Heart left ventricle (tissue), 16 donors: ENCODE measurements at regions not wholly inside any gene's neighbourhood (a gene's known extent, or its start where the extent isn't known, plus 50 kb on each side); places are given as distances from the start of the nearest gene placed in this dataset.

Experiments used
- ATAC-seq, 4 donors: fragments of 200-7000 bp; cut with Tn5 transposase; one replicate each; pipeline ENCODE4 v1.9.1; 2020 to 2022; ENCODE audit warnings: moderate library complexity in 4 of 4, mild to moderate bottlenecking in 3 of 4, moderate number of reproducible peaks in 1 of 4
- DNase-seq, 5 donors: peaks; one replicate each; pipeline ENCODE4 v3.0.0-alpha.2; 2020
- H3K27ac ChIP-seq, 12 donors: fragments of 200-600 bp; sonication (generic) in 4 of 12; one replicate each; pipeline versions ENCODE4 v1.5.0 to v1.8.0; 2016 to 2022; ENCODE audit warnings: mild to moderate bottlenecking in 2 of 12
- H3K27me3 ChIP-seq, 9 donors: fragments of 200-600 bp; sonication (generic) in 2 of 9; one replicate each; pipeline versions ENCODE4 v1.5.1 to v1.8.0; 2016 to 2022; ENCODE audit warnings: mild to moderate bottlenecking in 3 of 9
- H3K36me3 ChIP-seq, 9 donors: fragments of 200-600 bp; sonication (generic) in 2 of 9; one replicate each; pipeline versions ENCODE4 v1.5.0 to v1.8.0; 2018 to 2022; ENCODE audit warnings: mild to moderate bottlenecking in 2 of 9
- H3K4me1 ChIP-seq, 12 donors: fragments of 200-600 bp; sonication (generic) in 4 of 12; one replicate each; pipeline versions ENCODE4 v1.5.0 to v1.8.0; 2016 to 2022; ENCODE audit warnings: mild to moderate bottlenecking in 3 of 12
- H3K4me3 ChIP-seq, 12 donors: fragments of 200-600 bp; sonication (generic) in 4 of 12; one replicate each; pipeline versions ENCODE4 v1.5.0 to v1.8.0; 2017 to 2022; ENCODE audit warnings: mild to moderate bottlenecking in 9 of 12, moderate library complexity in 4 of 12
- H3K9me3 ChIP-seq, 12 donors: fragments of 200-600 bp; sonication (generic) in 4 of 12; one replicate each; pipeline versions ENCODE4 v1.5.0 to v1.8.0; 2016 to 2022; ENCODE audit warnings: mild to moderate bottlenecking in 1 of 12
- POLR2A ChIP-seq, 2 donors: fragments of 450-650 bp; IDR thresholded peaks; one replicate each; pipeline ENCODE4 v1.6.1; 2017; ENCODE audit warnings: antibody characterized with exemption in 2 of 2, mild to moderate bottlenecking in 2 of 2, moderate library complexity in 2 of 2
- WGBS, 4 donors: extraction: QIAGEN DNeasy Blood & Tissue Kit in 2 of 4; methylation state at CpG; one replicate each; pipeline versions ENCODE4 v1.1.5 to v1.1.7; 2013 to 2018; 5-methylcytosine and 5-hydroxymethylcytosine counted together
- intact Hi-C, 10 donors: fragments of 100-400 bp; cut with DNase I; formaldehyde crosslinking; loops; one replicate each; pipeline versions ENCODE4 v1.11.1 to v1.14.2; 2022
- TF ChIP-seq, protein P1 (sequence below), 12 donors: fragments of 200-600 bp; sonication (generic) in 4 of 12; IDR thresholded peaks; one replicate each; pipeline versions ENCODE4 v1.5.0 to v1.8.0; 2018 to 2022; ENCODE audit warnings: antibody characterized with exemption in 12 of 12, mild to moderate bottlenecking in 5 of 12
- donor health status: ischemic (EF 13 %, LVEDD 7.1; RV severe dilation, severe dysfunction).
- donor health status: healthy with polysubstance abuse.
- donor health status: DM: no; HTN: yes; CAD: no.
- donor health status: DM: no; HTN: no; CAD: no.
- donor health status: ischemic (EF 25% LVEDD 6.9; RV normal size, moderate dysfunction).
- donor health status: ischemic (EF 25% LVEDD 5.7; RV mildly dilated, moderate dysfunction).
- donor health status: healthy.
- donor health status: DM: yes; HTN: yes; CAD: no.
- donor health status: ischemic (EF 35%, LVEDD 5.7; RV mildly dilated, moderate dysfunction).
- donor health status: nonischemic (EF 11% LVEDD 7.7; RV severe dilation, severe dysfunction).
- donor health status: DM: yes; HTN: yes; CAD: no.
- donor health status: PGD.
- donor health status: ischemic (EF 29% LVEDD 5.4; RV normal size, mild dysfunction).
- donor health status: nonischemic (EF 23%, LVEDD 6.1; RV moderate dilation, normal function).

DNA sequence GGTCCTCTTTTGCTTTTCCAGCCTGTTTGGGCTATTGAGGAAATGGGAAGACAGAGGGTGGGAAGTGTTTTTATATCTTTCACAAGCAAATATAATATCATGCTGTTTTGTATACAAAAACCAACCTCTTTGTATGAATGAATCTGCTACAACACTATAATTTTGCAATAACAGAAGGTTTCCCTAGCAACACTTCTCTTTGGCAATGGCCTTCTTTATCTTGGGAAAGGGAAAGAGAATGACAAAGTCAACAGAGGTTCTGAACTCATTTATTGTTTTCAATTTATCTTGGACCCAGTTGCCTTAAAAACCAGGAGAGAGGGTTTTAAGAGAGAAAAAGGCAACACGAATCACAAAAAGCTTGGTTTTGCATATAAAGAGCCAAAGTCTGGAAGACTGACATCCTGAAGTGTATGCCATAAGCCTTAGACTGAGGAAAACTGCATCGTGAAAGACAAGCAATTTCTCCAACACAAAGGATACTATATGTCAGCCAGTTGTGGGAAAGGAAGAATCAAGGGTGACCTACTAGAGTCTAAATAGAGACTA is 121.8 kb upstream of the FAM241A start:
- H3K36me3 ChIP-seq: no peaks in the 10 kb centered on the region
- no peak overlapping the region for H3K4me3 ChIP-seq
- no peaks in the 10 kb centered on the region for H3K9me3 ChIP-seq
- no peak overlapping the region for H3K27ac ChIP-seq
- no peaks in the 10 kb centered on the region for H3K4me1 ChIP-seq
- WGBS, 4 donors: 56 to 70% (median 65%) methylated on average over 2 of the region's 2 CpGs
- intact Hi-C loops: loop anchor here in 2 of 10 donors (10.0 kb wide), 2 partner anchors 389 to 1499 kb away; no protein-coding TSS in a partner anchor
- no peak for TF ChIP-seq POLR2A (IDR thresholded peaks at IDR 0.05)
- TF ChIP-seq, protein P1, sequence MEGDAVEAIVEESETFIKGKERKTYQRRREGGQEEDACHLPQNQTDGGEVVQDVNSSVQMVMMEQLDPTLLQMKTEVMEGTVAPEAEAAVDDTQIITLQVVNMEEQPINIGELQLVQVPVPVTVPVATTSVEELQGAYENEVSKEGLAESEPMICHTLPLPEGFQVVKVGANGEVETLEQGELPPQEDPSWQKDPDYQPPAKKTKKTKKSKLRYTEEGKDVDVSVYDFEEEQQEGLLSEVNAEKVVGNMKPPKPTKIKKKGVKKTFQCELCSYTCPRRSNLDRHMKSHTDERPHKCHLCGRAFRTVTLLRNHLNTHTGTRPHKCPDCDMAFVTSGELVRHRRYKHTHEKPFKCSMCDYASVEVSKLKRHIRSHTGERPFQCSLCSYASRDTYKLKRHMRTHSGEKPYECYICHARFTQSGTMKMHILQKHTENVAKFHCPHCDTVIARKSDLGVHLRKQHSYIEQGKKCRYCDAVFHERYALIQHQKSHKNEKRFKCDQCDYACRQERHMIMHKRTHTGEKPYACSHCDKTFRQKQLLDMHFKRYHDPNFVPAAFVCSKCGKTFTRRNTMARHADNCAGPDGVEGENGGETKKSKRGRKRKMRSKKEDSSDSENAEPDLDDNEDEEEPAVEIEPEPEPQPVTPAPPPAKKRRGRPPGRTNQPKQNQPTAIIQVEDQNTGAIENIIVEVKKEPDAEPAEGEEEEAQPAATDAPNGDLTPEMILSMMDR (IDR thresholded peaks at IDR 0.05): no peak
- peaks cover 0 to 7% (median 0%) of the 10 kb centered on the region in 9 donors for H3K27me3 ChIP-seq
- no peak for DNase-seq
- ATAC-seq: no peak

DNA sequence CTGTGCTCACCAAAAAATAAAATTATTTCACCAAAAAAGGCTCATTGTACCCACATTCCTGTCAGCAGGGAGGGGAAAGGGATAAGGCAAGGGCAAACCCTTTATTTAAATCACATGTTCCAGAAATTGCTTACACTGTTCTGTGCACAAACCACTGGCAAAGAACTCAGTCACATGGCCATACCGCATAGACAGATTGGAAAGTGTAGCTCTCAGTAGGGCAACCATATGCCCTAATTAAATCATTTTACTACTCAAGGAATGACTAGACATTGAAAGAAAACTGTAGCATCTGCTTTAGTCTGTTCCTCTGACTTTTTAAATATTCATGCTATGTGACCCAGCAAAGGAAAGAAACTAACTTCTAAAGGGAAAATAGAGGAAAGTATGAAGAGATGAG is 119.2 kb upstream of the FAM241A start:
- H3K27me3 ChIP-seq: peaks cover 0 to 23% (median 2%) of the 10 kb centered on the region in 9 donors
- intact Hi-C loops: loop anchor here in 2 of 10 donors (5.0 to 10.0 kb wide), 3 partner anchors 374 to 1501 kb away; no protein-coding TSS in a partner anchor
- ATAC-seq (no peak), DNase-seq (no peak)
- no peak overlapping the region for H3K4me3 ChIP-seq
- no peak overlapping the region for H3K27ac ChIP-seq
- 85 to 94% (median 91%) methylated on average over 1 of the region's 1 CpG for WGBS, 4 donors
- no peaks in the 10 kb centered on the region for H3K9me3 ChIP-seq
- no peaks in the 10 kb centered on the region for H3K4me1 ChIP-seq
- H3K36me3 ChIP-seq: no peaks in the 10 kb centered on the region
- no peak for TF ChIP-seq POLR2A (IDR thresholded peaks at IDR 0.05)
- TF ChIP-seq, protein P1 (IDR thresholded peaks at IDR 0.05): no peak

DNA sequence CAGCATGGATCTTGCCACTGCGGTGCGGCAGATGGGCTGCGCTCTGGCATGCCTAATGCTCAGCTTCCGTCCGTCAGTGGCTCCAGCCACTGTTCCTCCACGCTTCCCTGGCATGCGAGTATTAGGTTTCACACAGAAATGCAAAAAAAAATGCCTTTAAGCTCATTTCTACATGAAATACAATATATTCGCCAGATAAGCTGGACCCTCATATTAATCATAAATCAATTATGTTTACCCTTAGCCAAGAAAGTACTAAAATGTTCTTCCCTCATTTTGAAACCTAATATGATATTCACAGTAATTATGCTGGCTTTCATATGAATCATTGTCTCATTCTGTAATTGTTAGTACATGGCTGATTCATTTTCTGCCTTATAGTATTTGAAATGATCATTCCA is 115.5 kb upstream of the FAM241A start:
- Histone ChIP-seq H3K4me3 (no peak overlapping the region), H3K9me3 (no peaks in the 10 kb centered on the region), H3K4me1 (no peaks in the 10 kb centered on the region), H3K27ac (no peak overlapping the region), H3K27me3 (peaks cover 0 to 50% (median 2%) of the 10 kb centered on the region in 9 donors), H3K36me3 (no peaks in the 10 kb centered on the region)
- ATAC-seq (no peak), DNase-seq (no peak)
- WGBS, 4 donors: 80 to 86% (median 82%) methylated on average over 8 of the region's 8 CpGs
- intact Hi-C loops: loop anchor here in 6 of 10 donors (5.0 to 10.0 kb wide), 6 partner anchors 377 to 1515 kb away; no protein-coding TSS in a partner anchor
- TF ChIP-seq, protein P1 (IDR thresholded peaks at IDR 0.05): no peak
- TF ChIP-seq POLR2A (IDR thresholded peaks at IDR 0.05): no peak

DNA sequence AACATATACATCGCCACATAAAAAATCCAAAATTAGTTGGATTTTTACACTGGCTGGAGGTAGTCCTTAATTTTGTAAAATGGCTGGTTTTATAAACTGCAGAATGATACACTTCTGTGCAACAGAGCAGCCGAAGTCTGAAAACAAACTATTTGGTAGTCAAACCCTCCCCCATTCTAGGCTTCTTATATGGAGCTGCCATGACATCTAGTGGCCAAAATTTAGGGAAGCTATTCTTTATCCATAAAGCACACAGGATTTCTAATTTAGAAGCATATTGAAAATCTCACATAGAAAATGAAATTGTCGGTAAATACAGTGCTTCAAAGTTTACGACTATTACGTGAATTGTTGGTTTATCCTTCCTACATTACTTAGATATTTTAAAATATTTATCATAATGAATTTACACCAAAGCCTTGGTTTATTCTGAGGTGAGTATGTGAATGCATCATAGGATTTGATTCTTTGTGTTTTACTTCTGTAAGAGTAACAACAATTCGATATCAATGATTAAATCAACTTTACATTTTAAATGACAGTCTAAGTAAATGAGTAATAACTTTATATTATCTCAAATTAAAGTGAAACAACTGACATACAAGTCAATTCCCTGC is 113.4 kb upstream of the FAM241A start:
- Histone ChIP-seq H3K27me3 (peaks cover 0 to 50% (median 2%) of the 10 kb centered on the region in 9 donors), H3K9me3 (no peaks in the 10 kb centered on the region), H3K4me1 (no peaks in the 10 kb centered on the region), H3K36me3 (no peaks in the 10 kb centered on the region), H3K4me3 (no peak overlapping the region), H3K27ac (no peak overlapping the region)
- intact Hi-C loops: loop anchor here in 5 of 10 donors (5.0 to 10.0 kb wide), 3 partner anchors 387 to 1517 kb away; no protein-coding TSS in a partner anchor
- no peak for DNase-seq
- 16 to 18% (median 18%) methylated on average over 6 of the region's 6 CpGs for WGBS, 4 donors
- no peak for TF ChIP-seq POLR2A (IDR thresholded peaks at IDR 0.05)
- TF ChIP-seq, protein P1 (IDR thresholded peaks at IDR 0.05): peak; percentile 26 to 66 (median 48)
- no peak for ATAC-seq
